HG03175 (cell line): ENCODE measurements at regions not wholly inside any gene's neighbourhood (a gene's known extent, or its start where the extent isn't known, plus 50 kb on each side); places are given as distances from the start of the nearest gene placed in this dataset.

Experiments
- ATAC-seq: cut with Tn5 transposase; IDR thresholded peaks from one replicate; pipeline ENCODE4 v1.9.1; 2021; ENCODE audit warnings: mild to moderate bottlenecking, moderate library complexity; ENCODE audit not compliant: unreplicated experiment

DNA sequence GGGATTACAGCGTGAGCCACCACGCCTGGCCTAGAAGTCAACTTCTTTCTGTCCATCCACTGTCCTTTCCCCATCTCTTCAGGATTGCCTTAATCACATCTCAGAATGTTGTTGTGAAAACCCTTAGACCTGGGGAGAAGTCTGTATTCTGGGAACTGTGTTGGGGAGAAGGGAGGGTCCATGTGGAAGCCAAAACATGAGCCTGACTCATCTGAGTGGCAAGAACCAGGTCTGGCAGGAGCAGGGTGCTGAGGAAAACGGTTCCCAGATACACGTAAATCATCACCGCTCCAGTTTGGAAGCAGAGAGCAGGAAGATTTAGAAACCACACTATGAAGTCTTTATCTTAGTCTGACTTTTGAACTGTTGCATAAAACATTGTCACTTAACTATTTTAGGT, 245.6 kb upstream of the RGS6 start:
- no peak for ATAC-seq

DNA sequence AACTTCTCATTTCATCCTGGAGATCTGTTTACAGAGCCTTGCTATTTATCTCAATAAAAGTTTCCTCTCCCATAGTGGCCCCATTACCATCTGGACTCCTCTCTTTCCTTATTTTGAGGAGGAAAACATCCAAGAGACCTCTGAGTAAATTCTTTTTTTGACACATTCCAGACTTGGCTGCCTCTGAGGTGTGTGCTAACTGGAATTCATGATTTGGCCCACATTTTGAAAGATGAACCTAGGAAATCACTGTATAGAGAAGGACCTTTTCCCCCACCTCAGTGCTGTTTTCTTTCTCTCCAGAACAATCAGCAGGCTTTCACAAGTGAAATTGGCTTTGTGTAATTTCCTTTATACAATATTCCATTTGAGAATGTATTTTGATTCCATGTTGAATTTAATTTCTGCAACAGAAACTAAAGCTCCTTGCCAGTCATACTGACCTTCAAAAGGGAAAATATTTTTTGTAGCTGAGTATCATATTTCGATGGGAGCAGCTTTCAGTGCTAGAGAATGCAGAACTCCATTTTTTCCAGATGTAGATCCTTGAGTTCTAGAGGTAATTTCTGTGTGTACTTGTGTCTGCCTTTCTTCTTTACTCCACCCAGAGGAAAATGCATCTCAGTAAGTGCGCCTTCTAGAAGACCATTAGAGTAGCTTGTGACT, 244.9 kb upstream of the RGS6 start:
- no peak for ATAC-seq

DNA sequence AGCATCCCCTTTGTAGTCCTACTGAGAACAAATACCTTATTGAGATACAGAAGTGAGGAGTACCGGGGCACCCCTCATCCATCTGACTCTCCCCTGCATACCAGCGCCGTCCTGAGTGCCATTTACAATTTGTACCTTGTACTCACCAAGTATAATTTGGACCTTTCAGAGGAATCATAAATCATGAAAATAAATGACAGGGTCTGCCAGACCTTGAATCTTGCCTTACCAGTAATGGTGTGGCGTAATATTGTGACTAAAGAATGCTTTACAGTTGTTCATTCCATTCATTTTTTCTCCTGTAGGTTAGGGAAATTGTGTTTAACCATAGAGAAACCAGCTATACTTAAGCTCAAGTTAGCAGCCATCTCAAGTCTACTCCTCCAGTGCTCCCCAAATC, 243.7 kb upstream of the RGS6 start:
- ATAC-seq = no peak

DNA sequence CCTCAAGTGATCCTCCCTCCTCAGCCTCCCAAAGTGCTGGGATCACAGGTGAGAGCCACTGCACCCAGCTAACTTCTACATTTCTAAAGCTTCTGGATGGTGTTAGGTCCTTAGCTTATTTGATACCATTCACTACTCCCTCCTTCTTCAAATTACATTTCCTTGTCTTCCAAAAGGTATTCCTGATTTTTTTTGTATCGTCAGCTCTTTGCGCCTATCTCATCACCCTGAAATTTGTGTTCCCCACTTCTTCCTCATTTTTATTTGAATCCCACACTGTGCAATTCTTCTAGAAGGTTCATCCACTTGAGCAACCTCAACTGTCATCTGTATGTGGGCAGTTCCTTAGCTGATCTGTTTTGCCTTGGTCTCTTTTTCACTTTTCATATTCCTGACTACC, 241.8 kb upstream of the RGS6 start:
- ATAC-seq = no peak

DNA sequence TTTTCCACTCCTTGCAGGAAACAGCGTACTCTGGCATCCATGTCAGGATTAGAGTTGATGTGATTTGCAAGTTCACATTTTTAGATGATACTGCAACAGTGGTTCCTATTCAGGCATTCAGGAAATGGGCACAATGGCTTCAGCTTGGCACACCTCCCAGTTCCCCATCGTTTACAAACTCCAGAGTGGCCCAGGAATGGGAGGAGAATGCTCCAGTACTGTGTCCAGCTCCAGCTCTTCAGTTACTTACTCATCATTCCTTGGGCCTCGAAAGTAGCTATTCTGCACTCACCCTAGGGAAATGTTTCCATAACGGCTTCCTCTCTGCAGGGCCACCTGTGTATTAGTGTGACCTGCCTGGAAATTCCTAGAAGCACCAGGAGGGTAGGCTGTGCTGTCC, 239.7 kb upstream of the RGS6 start:
- no peak for ATAC-seq

DNA sequence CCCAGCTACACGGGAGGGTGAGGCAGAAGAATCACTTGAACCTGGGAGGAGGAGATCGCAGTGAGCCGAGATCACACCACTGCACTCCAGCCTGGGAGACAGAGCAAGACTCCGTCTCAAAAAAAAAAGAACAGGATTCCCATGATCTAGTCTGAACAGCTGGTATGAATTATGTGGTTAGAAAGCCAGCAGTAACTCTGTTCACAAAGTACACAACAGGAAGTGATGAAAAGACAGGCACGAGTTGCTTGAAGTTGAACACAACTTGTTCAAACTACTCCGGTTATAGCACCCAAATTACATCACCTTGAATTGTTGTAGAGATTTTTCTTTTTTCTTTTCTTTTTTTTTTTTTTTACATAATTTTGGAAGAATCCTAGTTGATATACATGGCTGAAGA, 238.8 kb upstream of the RGS6 start:
- no peak for ATAC-seq

DNA sequence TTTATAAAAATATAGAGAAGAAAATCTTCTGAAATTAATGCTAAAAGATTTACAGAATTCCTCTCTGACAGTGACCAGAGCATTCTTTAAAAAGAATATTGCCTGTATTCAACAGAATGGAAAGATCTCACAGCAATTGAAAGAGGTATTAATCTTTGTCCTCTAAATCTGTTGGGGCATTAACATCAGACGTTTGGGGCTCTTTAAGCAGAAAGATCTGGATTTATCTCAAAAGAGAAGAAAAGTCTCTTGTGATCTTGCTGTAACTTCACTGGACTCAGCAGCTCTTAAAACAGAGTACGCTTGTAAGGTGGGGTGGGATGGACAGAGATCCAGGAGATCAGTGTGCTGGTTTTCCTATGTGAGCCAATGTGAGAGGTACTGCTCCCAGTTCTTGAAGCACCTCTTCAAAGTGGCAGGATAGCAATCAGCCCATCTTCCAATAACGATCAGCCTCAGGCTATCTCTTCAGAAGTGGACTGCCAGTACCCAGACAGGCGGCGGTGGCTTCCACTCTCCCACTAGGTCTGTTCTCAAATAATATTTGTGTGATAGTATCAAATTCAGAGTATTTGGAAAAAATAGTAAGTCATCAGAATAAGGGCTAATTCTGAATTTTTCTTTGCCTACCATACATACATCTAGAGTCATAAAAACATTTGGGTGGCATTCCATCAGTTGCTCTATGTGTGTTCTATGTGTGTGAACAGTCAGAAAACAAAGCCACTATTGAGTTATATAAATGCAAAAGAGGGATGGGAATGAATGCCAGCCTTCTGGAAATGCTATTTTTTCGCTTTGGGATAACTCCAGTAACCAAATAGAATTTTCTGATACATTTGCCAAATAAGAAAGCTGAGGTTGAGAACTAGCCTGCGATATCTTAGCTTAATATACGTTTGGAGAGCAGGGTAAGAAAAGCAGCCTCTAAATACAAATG, 237.4 kb upstream of the RGS6 start:
- no peak for ATAC-seq

DNA sequence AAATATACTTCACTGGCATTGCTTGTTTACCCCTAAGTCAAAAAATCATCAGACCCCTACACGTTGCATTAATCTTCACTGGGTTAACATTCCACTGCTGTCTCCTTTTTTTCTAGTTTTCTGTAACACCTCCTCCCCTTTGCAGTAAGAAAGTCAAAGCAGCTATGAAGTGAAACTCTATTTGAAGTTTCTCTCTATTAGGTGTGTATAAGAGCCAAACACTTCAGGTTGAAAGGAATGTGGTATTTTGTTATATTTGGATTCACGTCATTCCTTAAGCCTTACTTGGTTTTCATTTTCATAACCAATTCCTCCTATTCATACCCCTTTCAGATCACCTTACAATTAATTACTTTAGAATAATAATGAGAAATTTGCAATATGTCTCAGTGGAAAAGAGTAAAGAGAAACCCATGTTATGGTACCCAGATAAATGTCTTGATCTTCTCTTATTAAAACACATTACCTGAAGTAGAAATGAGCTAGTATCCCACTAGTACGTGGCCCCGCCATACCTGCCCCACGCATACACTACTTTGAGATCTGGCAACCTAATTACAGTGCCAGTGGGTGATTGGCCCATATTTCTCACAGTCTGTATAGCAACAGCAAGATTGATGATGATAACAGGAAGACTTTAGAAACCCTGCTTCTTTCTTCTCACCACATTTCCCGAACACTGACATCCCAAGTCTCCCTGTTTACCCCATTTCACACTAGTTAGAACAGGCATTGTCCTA, 236.4 kb upstream of the RGS6 start:
- ATAC-seq = no peak

DNA sequence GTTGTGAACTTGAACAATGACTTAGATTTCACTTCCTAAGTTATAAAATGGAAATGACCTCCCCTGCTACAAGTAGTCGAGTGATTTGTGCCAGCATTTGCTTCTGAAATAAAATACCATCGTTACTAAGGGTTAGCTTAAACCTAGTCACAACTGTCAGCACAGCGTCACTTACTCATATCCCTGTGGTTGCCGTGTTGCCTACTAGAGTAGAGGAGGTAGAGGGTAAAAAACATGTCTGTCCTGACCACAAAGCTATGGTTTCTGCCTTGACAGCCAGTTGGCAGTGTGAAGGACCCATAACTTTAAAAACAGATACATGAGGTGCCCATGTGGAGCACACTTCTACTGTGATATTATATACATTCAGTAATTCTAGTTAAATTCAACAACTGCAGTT, 234.2 kb upstream of the RGS6 start:
- ATAC-seq = no peak

DNA sequence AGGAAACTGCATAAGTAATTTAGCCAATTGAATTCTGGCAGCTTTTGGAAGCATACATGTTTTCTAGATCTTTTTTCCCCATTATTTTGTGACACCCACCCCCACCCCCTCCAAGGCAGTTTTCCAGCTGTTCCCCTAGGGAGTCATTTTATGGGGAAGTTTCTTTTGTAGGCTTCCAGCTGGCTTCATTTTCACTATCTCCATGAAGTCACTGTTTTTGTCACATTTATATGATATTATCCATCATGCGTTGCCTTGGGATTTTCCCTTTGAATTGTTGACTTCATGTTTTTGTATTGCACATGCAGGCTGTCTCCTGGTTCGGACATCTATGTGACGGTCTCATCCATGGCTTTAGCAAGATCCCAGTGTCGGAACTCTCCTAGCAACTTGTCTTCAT, 233.6 kb upstream of the RGS6 start:
- no peak for ATAC-seq

DNA sequence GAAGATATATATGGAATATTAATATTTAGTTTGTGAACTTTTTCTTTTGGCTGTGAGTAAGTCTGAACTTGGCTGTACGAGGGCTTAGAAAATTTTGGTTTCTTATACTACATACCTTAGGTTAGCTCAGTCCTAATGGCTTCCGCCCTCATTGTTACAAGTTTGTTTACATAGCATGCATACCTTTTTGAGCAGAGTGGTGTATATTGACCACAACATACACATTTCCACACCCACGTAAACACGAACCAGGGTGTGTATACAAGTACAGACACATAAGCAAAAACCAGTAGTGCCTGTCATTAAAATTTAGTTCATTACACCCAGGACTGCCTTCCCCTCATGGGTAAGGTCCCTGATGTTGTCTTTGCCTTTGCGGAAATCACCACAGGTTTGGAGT, 230.2 kb upstream of the RGS6 start:
- no peak for ATAC-seq

DNA sequence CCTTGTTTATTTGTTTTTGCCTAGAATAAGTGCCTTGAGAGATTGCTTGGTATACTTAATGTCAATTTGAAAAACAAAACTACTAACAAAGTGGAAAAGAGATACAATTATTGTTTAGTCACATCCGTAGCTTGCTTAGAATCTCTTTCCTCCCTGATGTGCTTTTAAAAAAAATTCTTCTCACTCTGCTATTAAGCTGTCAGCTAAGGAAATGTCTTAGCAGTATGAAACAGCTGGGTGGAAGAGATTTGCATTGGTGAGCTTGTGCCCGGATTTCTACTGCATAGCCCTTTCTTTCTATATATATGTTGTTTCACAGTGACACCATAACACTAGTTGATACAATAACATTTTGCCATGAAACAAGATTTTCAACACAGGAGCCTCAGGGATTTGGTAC, 229.4 kb upstream of the RGS6 start:
- ATAC-seq = no peak

DNA sequence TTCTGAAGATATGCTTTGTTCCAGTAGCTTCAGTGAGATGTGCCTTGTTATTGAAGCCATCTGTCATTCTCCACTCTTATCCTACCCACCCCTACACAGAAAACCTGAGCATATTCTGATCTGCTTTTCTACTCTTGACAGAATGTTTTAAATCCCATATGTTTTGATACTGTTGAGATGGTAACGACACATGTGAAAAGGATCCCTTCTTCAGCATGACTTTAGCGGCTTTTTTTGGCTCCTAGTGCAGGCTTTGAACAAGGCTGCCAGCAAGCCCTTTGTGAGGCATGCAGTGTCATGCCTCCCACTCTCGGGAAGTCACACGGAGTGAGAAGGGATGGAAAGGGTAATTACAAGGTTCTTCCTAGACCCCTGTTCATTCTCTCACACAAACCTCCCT, 228.8 kb upstream of the RGS6 start:
- no peak for ATAC-seq

DNA sequence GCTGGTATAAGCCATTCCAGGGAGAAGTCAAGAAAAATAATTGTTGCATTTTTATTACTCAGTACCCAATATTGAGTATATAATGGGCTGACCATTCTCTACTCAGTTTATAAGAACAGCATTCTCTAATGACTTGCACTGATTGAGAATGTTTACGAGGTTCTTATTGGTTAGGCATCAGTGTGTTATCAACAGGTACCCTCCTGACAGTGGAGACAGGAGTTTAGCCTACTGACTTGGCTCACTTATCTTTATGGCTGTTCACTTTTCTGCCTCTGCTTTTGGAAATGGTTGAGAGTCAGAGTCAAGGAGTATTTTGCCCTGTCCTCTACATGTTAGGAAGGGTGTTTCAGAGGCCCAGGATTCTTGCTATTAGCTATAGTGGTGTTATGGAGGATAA, 228.0 kb upstream of the RGS6 start:
- ATAC-seq = no peak

DNA sequence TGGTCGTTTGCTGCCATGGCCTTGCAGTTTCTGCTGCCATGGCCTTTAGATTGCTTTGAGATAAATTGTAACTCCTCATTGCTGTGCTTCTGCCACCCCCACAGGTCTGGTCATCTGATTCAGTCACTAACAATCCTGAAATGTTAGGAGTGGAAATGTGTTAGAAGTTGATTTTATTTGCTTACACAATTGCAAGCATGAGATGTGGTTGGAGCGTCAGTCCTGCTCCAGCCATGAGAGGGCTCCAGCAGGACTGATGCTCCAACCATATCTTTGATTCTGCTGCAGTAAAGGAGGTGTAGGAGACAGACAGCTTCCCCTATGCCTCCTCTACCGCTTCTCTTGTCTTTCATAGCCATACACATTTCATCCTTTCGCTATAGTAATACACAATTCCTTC, 226.8 kb upstream of the RGS6 start:
- no peak for ATAC-seq

DNA sequence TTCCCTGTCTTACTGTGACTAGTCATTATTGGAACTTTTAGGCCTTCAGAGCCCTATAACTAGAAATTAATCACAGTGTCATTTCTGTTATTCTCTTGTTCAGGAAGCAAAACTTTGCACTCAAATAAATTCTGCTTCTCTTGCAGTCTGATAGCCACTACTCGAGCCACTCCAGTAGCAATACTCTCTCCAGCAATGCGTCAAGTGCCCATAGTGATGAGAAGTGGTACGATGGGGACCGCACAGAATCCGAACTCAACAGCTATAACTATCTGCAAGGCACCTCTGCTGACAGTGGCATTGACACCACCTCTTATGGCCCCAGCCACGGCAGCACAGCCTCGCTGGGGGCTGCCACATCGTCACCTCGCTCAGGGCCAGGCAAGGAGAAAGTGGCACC, 223.2 kb upstream of the RGS6 start:
- no peak for ATAC-seq

DNA sequence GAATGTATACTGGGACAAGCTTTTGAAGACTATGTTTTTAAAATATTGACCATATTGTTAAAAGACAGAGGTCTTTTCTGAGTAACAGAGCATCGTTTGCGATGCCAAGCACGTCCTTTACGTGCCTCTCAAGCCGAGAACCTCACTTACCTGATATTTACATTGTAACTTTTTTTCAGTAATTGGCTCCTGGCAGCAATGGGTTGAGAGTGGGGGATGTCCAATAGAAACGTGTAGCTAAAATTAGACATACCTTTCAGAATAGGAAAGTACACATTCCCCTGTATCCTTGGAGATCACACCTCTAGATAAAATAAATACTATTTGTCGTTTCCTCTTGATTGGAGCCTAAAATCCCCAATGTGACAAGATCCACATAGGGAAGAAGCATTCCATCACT, 222.2 kb upstream of the RGS6 start:
- ATAC-seq = no peak

DNA sequence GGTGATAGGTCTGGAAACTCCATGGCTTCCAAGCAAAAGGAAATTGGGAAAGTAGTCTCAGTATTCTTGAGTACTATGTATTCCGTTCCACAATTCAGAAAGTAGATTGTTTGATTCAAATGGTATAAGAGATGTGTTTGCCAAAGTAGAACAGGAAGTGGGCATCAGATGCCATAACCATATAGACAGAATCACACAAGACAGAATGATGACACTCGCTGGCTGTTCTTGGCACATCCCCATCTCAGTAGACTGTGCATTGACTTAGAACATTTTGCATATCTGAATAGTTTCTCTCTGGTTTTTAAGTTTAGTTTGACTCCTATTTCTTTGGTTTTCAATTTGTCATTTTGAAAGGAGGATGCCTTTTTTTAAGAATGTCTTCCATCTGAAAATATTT, 221.1 kb upstream of the RGS6 start:
- no peak for ATAC-seq

DNA sequence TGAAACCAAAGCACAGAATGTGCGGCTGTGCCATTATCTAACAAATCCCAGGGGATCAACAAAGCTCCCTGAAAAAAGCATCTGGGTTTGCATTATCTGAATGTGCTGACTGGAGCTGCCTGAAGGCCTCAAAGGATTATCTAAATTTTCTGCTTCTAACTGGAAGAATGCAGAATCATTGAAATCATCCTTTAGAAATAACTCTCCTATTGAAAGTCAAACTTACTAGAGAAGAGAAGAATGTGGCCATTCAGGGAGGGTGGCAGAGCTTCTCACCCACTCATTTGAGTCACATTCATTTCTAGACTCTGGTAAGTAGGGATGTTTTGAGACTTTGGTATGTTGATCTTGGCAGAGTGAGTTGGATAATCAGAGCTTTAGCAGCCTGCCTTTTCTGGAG, 220.6 kb upstream of the RGS6 start:
- no peak for ATAC-seq

DNA sequence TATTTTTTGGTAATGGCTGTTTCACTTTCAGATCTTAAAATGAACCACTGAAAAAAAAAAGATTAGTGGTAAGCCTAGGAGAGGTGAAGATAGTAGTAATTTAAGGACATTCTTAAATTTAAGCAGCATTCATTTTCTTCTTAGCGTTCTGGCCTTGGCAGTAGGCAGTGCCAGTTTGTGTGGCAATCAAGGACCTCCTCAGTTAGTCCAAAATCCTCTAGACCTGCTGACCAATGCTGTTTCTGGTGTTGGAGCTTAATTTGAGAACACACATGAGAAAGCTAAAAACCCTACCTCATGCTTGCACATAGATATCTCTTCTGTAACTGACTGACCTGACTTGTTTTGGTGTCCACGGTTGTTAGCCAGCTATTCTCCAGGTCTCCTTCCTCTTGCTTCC, 219.8 kb upstream of the RGS6 start:
- ATAC-seq = no peak

DNA sequence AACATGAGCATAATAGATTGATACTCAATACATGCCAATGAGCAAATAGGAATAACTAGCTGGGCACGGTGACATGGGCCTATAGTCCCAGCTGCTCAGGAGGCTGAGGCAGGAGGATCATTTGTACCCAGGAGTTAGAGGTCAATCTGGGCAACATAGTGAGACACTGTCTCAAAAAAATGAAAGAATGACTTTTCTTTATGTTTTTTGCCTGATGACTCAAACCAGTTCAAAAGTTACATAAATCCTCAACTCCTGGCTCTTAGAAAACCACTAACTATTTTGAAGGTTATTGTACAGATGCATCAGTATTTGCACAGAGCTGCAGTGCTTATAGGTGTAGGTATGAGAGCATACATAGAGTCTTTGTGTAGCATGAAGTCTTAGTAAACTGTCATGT, 219.2 kb upstream of the RGS6 start:
- ATAC-seq = no peak

DNA sequence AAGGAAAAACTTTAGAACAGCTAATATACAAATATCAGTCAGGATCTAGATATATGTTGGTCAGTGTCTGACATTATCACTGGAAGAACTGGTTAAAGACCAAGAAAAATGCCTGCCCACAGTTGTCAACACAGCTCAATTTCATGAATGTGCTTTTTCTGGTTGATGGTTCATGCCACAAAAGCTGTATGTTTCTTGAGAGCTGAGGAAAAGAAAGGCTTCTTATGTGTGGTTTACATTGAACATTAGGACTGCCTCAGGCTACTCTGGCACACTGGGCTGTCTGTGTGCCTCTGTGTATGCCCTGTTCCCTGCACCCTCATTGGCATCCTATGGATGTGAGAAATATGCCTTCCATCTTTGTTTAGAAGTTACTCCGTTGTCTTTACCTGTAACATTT, 218.8 kb upstream of the RGS6 start:
- no peak for ATAC-seq
